IMR-90 (cell line): ENCODE measurements at regions not wholly inside any gene's neighbourhood (a gene's known extent, or its start where the extent isn't known, plus 50 kb on each side); places are given as distances from the start of the nearest gene placed in this dataset.

ENCODE experiments used
- ATAC-seq: fragments of 200-7000 bp; cut with Tn5 transposase; 2 replicates; pipeline ENCODE4 v1.9.1; 2020; ENCODE audit warnings: low read depth, mild to moderate bottlenecking, moderate library complexity
- BruUV-seq: library from RNA; stranded (reverse); fragments of 400-500 nt; replicated peaks from 2 replicates; lab custom pipeline; 2021; lab: Mats Ljungman, UMichigan
- CTCF ChIA-PET: fragments of 300-600 bp; formaldehyde crosslinking; extraction: SDS; loops from one replicate; lab custom pipeline; 2021; ENCODE audit warnings: antibody characterized with exemption; lab: Yijun Ruan, JAX
- POLR2A ChIA-PET: fragments of 300-600 bp; sonication (Branson Sonifier 250); formaldehyde crosslinking; loops from one replicate; lab custom pipeline; 2022; ENCODE audit warnings: antibody characterized with exemption; ENCODE audit not compliant: unreplicated experiment; lab: Charles Lee
- DNase-seq: peaks from one replicate; pipeline ENCODE4 v3.0.0; 2013
- H2AFZ ChIP-seq: replicated peaks from 2 replicates; pipeline ENCODE3; 2013; ENCODE audit warnings: low read length, mild to moderate bottlenecking; ENCODE audit not compliant: poor library complexity
- H2AK5ac ChIP-seq: 2 replicates; pipeline ENCODE4 v1.6.1; 2013; ENCODE audit warnings: low read depth, low read length, inconsistent platforms
- H2AK9ac ChIP-seq: replicated peaks from 2 replicates; pipeline ENCODE3; 2013; ENCODE audit warnings: mild to moderate bottlenecking, low read depth, low read length, moderate library complexity; ENCODE audit not compliant: poor library complexity
- H2BK120ac ChIP-seq: 2 replicates; pipeline ENCODE4 v1.6.1; 2013; ENCODE audit warnings: low read depth, low read length, inconsistent platforms
- H2BK15ac ChIP-seq: 3 replicates; pipeline ENCODE4 v1.6.1; 2013; ENCODE audit warnings: low read depth, low read length, inconsistent platforms
- H2BK20ac ChIP-seq: 2 replicates; pipeline ENCODE4 v1.6.1; 2013; ENCODE audit warnings: low read depth, mild to moderate bottlenecking, inconsistent platforms, low read length, moderate library complexity
- H2BK5ac ChIP-seq: 2 replicates; pipeline ENCODE4 v1.6.1; 2013; ENCODE audit warnings: mild to moderate bottlenecking, low read depth, low read length, inconsistent platforms; ENCODE audit not compliant: poor library complexity, severe bottlenecking
- H3K14ac ChIP-seq: replicated peaks from 2 replicates; pipeline ENCODE4 v1.6.1; 2013; ENCODE audit warnings: low read depth, low read length, inconsistent platforms
- H3K18ac ChIP-seq: 2 replicates; pipeline ENCODE4 v1.6.1; 2013; ENCODE audit warnings: low read depth, low read length, control low read depth
- H3K23ac ChIP-seq: 2 replicates; pipeline ENCODE4 v1.6.1; 2013; ENCODE audit warnings: low read depth, low read length, inconsistent platforms
- H3K27ac ChIP-seq: 2 replicates; pipeline ENCODE4 v1.5.1; 2013; ENCODE audit warnings: mild to moderate bottlenecking, control low read depth, low read length; ENCODE audit not compliant: insufficient read depth
- H3K27me3 ChIP-seq: 2 replicates; pipeline ENCODE4 v1.6.1; 2013; ENCODE audit warnings: low read length; ENCODE audit not compliant: control insufficient read depth, insufficient read depth
- H3K36me3 ChIP-seq: 2 replicates; pipeline ENCODE4 v1.6.1; 2013; ENCODE audit warnings: low read length, mixed read lengths; ENCODE audit not compliant: control insufficient read depth, insufficient read depth
- H3K4ac ChIP-seq: 2 replicates; pipeline ENCODE4 v1.6.1; 2013; ENCODE audit warnings: low read depth, low read length, inconsistent platforms
- H3K4me1 ChIP-seq: 2 replicates; pipeline ENCODE4 v1.6.1; 2013; ENCODE audit warnings: low read length, mixed read lengths; ENCODE audit not compliant: control insufficient read depth, insufficient read depth
- H3K4me2 ChIP-seq: 2 replicates; pipeline ENCODE4 v1.6.1; 2013; ENCODE audit warnings: low read depth, mild to moderate bottlenecking, control low read depth, low read length, moderate library complexity
- H3K4me3 ChIP-seq: 2 replicates; pipeline ENCODE4 v1.5.1; 2013; ENCODE audit warnings: low read depth, mild to moderate bottlenecking, control low read depth, low read length, moderate library complexity; ENCODE audit not compliant: insufficient read depth
- H3K56ac ChIP-seq: 2 replicates; pipeline ENCODE4 v1.6.1; 2013; ENCODE audit warnings: low read length, inconsistent platforms; ENCODE audit not compliant: insufficient read depth; ENCODE audit errors: extremely low read depth
- H3K79me1 ChIP-seq, 2 experiments: 2 replicates each; pipeline ENCODE4 v1.6.1; 2013; ENCODE audit warnings: low read length in 2 of 2, inconsistent platforms in 1 of 2, low read depth in 1 of 2
- H3K9ac ChIP-seq: 2 replicates; pipeline ENCODE4 v1.6.1; 2013; ENCODE audit warnings: low read depth, low read length, control low read depth
- H3K9me1 ChIP-seq: 2 replicates; pipeline ENCODE4 v1.6.1; 2013; ENCODE audit warnings: low read length, inconsistent platforms; ENCODE audit not compliant: insufficient read depth
- H3K9me3 ChIP-seq: 2 replicates; pipeline ENCODE4 v1.6.1; 2013; ENCODE audit warnings: low read length; ENCODE audit not compliant: control insufficient read depth, insufficient read depth
- H4K20me1 ChIP-seq: 2 replicates; pipeline ENCODE4 v1.6.1; 2013; ENCODE audit warnings: low read length, inconsistent platforms; ENCODE audit not compliant: insufficient read depth
- H4K5ac ChIP-seq: 2 replicates; pipeline ENCODE4 v1.6.1; 2013; ENCODE audit warnings: mild to moderate bottlenecking, low read depth, low read length, control low read depth
- H4K8ac ChIP-seq, 2 experiments: 2 replicates each; pipeline ENCODE4 v1.6.1; 2013; ENCODE audit warnings: low read depth in 2 of 2, low read length in 2 of 2, control low read depth in 1 of 2, inconsistent platforms in 1 of 2
- H4K91ac ChIP-seq: 2 replicates; pipeline ENCODE4 v1.6.1; 2013; ENCODE audit warnings: low read depth, low read length, inconsistent platforms; ENCODE audit not compliant: insufficient read depth
- BHLHE40 ChIP-seq: fragments of 150-350 bp; IDR thresholded peaks from 2 replicates; pipeline ENCODE4 v1.6.1; 2016; ENCODE audit warnings: mild to moderate bottlenecking, low read depth, low read length
- CEBPB ChIP-seq: IDR thresholded peaks from 2 replicates; pipeline ENCODE4 v1.6.1; 2012; ENCODE audit warnings: low read depth, low read length, improper control_type of control experiment
- CHD1 ChIP-seq: IDR thresholded peaks from 2 replicates; pipeline ENCODE4 v1.6.1; 2012; ENCODE audit warnings: low read depth, low read length, improper control_type of control experiment
- ELK1 ChIP-seq: fragments of 150-350 bp; IDR thresholded peaks from 2 replicates; pipeline ENCODE4 v1.6.1; 2016; ENCODE audit warnings: low read depth, mild to moderate bottlenecking, low read length, moderate library complexity, borderline replicate concordance
- FOS ChIP-seq: fragments of 150-350 bp; IDR thresholded peaks from 2 replicates; pipeline ENCODE4 v1.6.1; 2016; ENCODE audit warnings: low read depth, low read length
- MAFK ChIP-seq: IDR thresholded peaks from 2 replicates; pipeline ENCODE4 v1.6.1; 2012; ENCODE audit warnings: low read depth, low read length, improper control_type of control experiment
- MAZ ChIP-seq: IDR thresholded peaks from 2 replicates; pipeline ENCODE4 v1.6.1; 2012; ENCODE audit warnings: low read depth, mild to moderate bottlenecking, low read length, improper control_type of control experiment, moderate library complexity, borderline replicate concordance
- MXI1 ChIP-seq: IDR thresholded peaks from 2 replicates; pipeline ENCODE4 v1.6.1; 2012; ENCODE audit warnings: low read depth, mild to moderate bottlenecking, low read length, moderate library complexity, borderline replicate concordance
- NFE2L2 ChIP-seq: fragments of 150-350 bp; IDR thresholded peaks from 2 replicates; pipeline ENCODE4 v1.6.1; 2016; ENCODE audit warnings: low read depth, mild to moderate bottlenecking, low read length
- POLR2A ChIP-seq: IDR thresholded peaks from 2 replicates; pipeline ENCODE4 v1.6.1; 2012; ENCODE audit warnings: mild to moderate bottlenecking, low read depth, low read length
- RAD21 ChIP-seq: IDR thresholded peaks from 2 replicates; pipeline ENCODE4 v1.6.1; 2012; ENCODE audit warnings: low read length, improper control_type of control experiment
- RCOR1 ChIP-seq: IDR thresholded peaks from 2 replicates; pipeline ENCODE4 v1.6.1; 2012; ENCODE audit warnings: mild to moderate bottlenecking, low read length, improper control_type of control experiment; ENCODE audit not compliant: insufficient replicate concordance
- RFX5 ChIP-seq: IDR thresholded peaks from 2 replicates; pipeline ENCODE4 v1.8.0; 2012; ENCODE audit warnings: low read depth, mild to moderate bottlenecking, low read length, moderate library complexity
- SMC3 ChIP-seq: fragments of 150-350 bp; IDR thresholded peaks from 2 replicates; pipeline ENCODE4 v1.6.1; 2016; ENCODE audit warnings: low read depth, mild to moderate bottlenecking, antibody characterized with exemption, low read length, moderate library complexity
- USF2 ChIP-seq: fragments of 150-350 bp; IDR thresholded peaks from 2 replicates; pipeline ENCODE4 v1.6.1; 2017; ENCODE audit warnings: mild to moderate bottlenecking, antibody characterized with exemption, low read length, low read depth
- WGBS, 2 experiments: methylation state at CpG; one replicate each; pipeline versions ENCODE4 v1.1.5 to v1.1.7; 2013; ENCODE audit warnings: missing lambda C conversion rate in 2 of 2; ENCODE audit not compliant: insufficient read length in 1 of 2; ENCODE audit errors: extremely low coverage in 2 of 2; 5-methylcytosine and 5-hydroxymethylcytosine counted together
- dilution Hi-C: fragments of 300-500 bp; cut with HindIII; formaldehyde crosslinking; loops from one replicate; pipeline ENCODE4 v1.14.3; 2018; ENCODE audit warnings: low sequenced_read_pairs; ENCODE audit not compliant: unreplicated experiment
- in situ Hi-C: fragments of 300-500 bp; cut with MboI; formaldehyde crosslinking; loops from 3 replicates; pipeline ENCODE4 v1.14.3; 2019; ENCODE audit warnings: low sequenced_read_pairs, inconsistent platforms, mixed read lengths
- intact Hi-C: fragments of 100-400 bp; cut with micrococcal nuclease; formaldehyde crosslinking; loops from 2 replicates; pipeline ENCODE4 v1.10.0; 2022
- TF ChIP-seq, protein P1 (sequence below): conservative IDR thresholded peaks from 2 replicates; pipeline ENCODE4 v1.5.1; 2012; ENCODE audit warnings: mild to moderate bottlenecking, low read depth, low read length, improper control_type of control experiment

DNA sequence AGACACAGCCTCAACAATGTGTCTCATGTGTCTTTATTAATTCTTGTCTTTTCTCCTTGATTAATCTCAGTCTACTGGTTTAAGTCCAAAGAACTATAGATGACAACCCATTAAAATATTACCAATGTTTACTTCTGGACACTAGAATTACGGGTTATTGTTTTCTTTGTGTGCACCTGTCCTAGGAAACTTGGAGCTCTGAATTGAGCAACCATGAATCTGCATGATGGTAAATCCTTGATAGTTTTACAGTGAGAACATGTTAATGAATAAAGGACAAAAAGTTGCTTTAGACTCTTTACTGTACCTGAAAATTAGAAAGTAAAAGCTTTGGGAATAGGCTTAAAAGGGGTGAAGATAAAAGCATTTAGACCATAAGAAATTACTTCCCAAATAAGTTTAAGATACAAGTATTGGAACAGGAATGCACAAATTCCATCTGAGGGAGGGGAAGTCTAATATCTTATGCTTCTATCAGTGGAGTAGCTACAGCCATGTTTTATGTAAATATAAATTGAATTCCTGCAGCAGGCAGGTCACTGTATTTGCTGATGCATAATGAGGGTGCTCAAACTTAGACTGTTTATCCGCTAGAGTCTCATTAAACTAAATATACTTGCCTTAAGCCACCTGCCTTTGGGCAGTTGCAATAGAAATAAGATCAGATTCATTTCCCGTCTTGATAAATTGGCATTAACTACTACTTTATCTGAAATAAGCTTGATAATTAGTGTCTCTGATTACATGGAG, 603.7 kb upstream of the GCFC2 start:
- H3K4me1 ChIP-seq: no peaks in the 10 kb centered on the region
- H3K9me3 ChIP-seq: no peaks in the 10 kb centered on the region
- no peak overlapping the region for H4K8ac ChIP-seq
- H3K14ac ChIP-seq: no peak overlapping the region
- no peak overlapping the region for H3K4me2 ChIP-seq
- in situ Hi-C loops: no loop called here
- H3K18ac ChIP-seq: no peak overlapping the region
- H2BK5ac ChIP-seq: no peak overlapping the region
- no peak overlapping the region for H3K4me3 ChIP-seq
- BruUV-seq: no TSS peak
- no peak overlapping the region for H3K4ac ChIP-seq
- no peaks in the 10 kb centered on the region for H4K20me1 ChIP-seq
- no peak overlapping the region for H4K5ac ChIP-seq
- no peak overlapping the region for H2BK20ac ChIP-seq
- dilution Hi-C loops: no loop called here
- H3K9me1 ChIP-seq: no peaks in the 10 kb centered on the region
- DNase-seq (no peak), ATAC-seq (no peak)
- no peak overlapping the region for H3K23ac ChIP-seq
- H2AK5ac ChIP-seq: no peak overlapping the region
- WGBS, 2 experiments: no CpG with 5 or more reads among the region's 3 CpGs
- POLR2A ChIA-PET: no interaction called here
- no peak overlapping the region for H3K56ac ChIP-seq
- no peak overlapping the region for H2BK120ac ChIP-seq
- no peaks in the 10 kb centered on the region for H3K36me3 ChIP-seq
- no peaks in the 10 kb centered on the region for H3K79me1 ChIP-seq
- no peak overlapping the region for H2AK9ac ChIP-seq
- H4K91ac ChIP-seq: no peak overlapping the region
- no peak overlapping the region for H2AFZ ChIP-seq
- no peak overlapping the region for H3K27ac ChIP-seq
- CTCF ChIA-PET: no interaction called here
- no peak overlapping the region for H2BK15ac ChIP-seq
- TF ChIP-seq ELK1 (no peak), FOS (no peak), SMC3 (no peak), MAFK (no peak), POLR2A (no peak), MXI1 (no peak), CHD1 (no peak), NFE2L2 (no peak), RFX5 (no peak), USF2 (no peak), MAZ (no peak), BHLHE40 (no peak), RCOR1 (no peak), CEBPB (no peak), RAD21 (no peak)
- TF ChIP-seq, protein P1, sequence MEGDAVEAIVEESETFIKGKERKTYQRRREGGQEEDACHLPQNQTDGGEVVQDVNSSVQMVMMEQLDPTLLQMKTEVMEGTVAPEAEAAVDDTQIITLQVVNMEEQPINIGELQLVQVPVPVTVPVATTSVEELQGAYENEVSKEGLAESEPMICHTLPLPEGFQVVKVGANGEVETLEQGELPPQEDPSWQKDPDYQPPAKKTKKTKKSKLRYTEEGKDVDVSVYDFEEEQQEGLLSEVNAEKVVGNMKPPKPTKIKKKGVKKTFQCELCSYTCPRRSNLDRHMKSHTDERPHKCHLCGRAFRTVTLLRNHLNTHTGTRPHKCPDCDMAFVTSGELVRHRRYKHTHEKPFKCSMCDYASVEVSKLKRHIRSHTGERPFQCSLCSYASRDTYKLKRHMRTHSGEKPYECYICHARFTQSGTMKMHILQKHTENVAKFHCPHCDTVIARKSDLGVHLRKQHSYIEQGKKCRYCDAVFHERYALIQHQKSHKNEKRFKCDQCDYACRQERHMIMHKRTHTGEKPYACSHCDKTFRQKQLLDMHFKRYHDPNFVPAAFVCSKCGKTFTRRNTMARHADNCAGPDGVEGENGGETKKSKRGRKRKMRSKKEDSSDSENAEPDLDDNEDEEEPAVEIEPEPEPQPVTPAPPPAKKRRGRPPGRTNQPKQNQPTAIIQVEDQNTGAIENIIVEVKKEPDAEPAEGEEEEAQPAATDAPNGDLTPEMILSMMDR: no peak
- intact Hi-C loops: no loop called here
- no peak overlapping the region for H3K9ac ChIP-seq
- no peaks in the 10 kb centered on the region for H3K27me3 ChIP-seq
